Left lung (tissue), 4 donors: ENCODE measurements at regions not wholly inside any gene's neighbourhood (a gene's known extent, or its start where the extent isn't known, plus 50 kb on each side); places are given as distances from the start of the nearest gene placed in this dataset.

Experiments used
- ATAC-seq: fragments of 200-7000 bp; cut with Tn5 transposase; one replicate; pipeline ENCODE4 v1.9.1; 2020; ENCODE audit warnings: moderate library complexity
- DNase-seq, 4 donors: peaks; one replicate each; pipeline ENCODE4 v3.0.0-alpha.2; 2013 to 2020
- H3K27ac ChIP-seq, 2 donors: fragments of 200-600 bp; sonication (generic) in 1 of 2; one replicate each; pipeline versions ENCODE4 v1.5.0 to v1.8.0; 2020 to 2021
- H3K27me3 ChIP-seq, 2 donors: fragments of 200-600 bp; sonication (generic) in 1 of 2; one replicate each; pipeline versions ENCODE4 v1.5.0 to v1.8.0; 2020 to 2021
- H3K36me3 ChIP-seq, 2 donors: fragments of 200-600 bp; sonication (generic) in 1 of 2; one replicate each; pipeline versions ENCODE4 v1.5.0 to v1.8.0; 2020 to 2021
- H3K4me1 ChIP-seq, 2 donors: fragments of 200-600 bp; one replicate each; pipeline ENCODE4 v1.8.0; 2021
- H3K4me3 ChIP-seq, 2 donors: fragments of 200-600 bp; sonication (generic) in 1 of 2; one replicate each; pipeline versions ENCODE4 v1.5.0 to v1.8.0; 2020 to 2021; ENCODE audit warnings: mild to moderate bottlenecking in 1 of 2
- H3K9me3 ChIP-seq, 2 donors: fragments of 200-600 bp; sonication (generic) in 1 of 2; one replicate each; pipeline versions ENCODE4 v1.5.0 to v1.8.0; 2020 to 2021
- CTCF ChIP-seq, 2 donors: fragments of 200-600 bp; sonication (generic) in 1 of 2; IDR thresholded peaks; one replicate each; pipeline versions ENCODE4 v1.5.0 to v1.8.0; 2021; ENCODE audit warnings: antibody characterized with exemption in 2 of 2
- intact Hi-C, 2 donors: fragments of 100-400 bp; cut with DNase I; formaldehyde crosslinking; loops; one replicate each; pipeline versions ENCODE4 v1.11.2 to v1.14.2; 2022
- donor health status: DM: no; HTN: yes; CAD: no.
- donor health status: DM: no; HTN: no; CAD: no.

GRCh38 chr5:10898514-10898913 is 137.5 kb upstream of the DAP start:
- no peak overlapping the region for H3K4me3 ChIP-seq
- no peak for ATAC-seq
- H3K27me3 ChIP-seq: no peaks in the 10 kb centered on the region
- intact Hi-C loops: no loop called here
- no peak for TF ChIP-seq CTCF (IDR thresholded peaks at IDR 0.05)
- H3K9me3 ChIP-seq: no peaks in the 10 kb centered on the region
- H3K36me3 ChIP-seq: no peaks in the 10 kb centered on the region
- no peak for DNase-seq
- H3K27ac ChIP-seq: no peak overlapping the region
- no peaks in the 10 kb centered on the region for H3K4me1 ChIP-seq

GRCh38 chr5:10896016-10896415 is 135.0 kb upstream of the DAP start:
- peak; percentile 46 for ATAC-seq
- Histone ChIP-seq H3K27me3 (no peaks in the 10 kb centered on the region), H3K4me3 (no peak overlapping the region), H3K36me3 (no peaks in the 10 kb centered on the region), H3K4me1 (no peaks in the 10 kb centered on the region), H3K9me3 (peaks cover 0 to 3% of the 10 kb centered on the region in 2 donors), H3K27ac (no peak overlapping the region)
- DNase-seq: no peak
- intact Hi-C loops: no loop called here
- TF ChIP-seq CTCF (IDR thresholded peaks at IDR 0.05): no peak

- no peaks in the 10 kb centered on the region for H3K4me1 ChIP-seq
- H3K4me3 ChIP-seq: no peak overlapping the region
- no peak overlapping the region for H3K27ac ChIP-seq
- intact Hi-C loops: no loop called here
- DNase-seq (no peak), ATAC-seq (no peak)
- H3K36me3 ChIP-seq: no peaks in the 10 kb centered on the region
- TF ChIP-seq CTCF (IDR thresholded peaks at IDR 0.05): no peak
- H3K27me3 ChIP-seq: no peaks in the 10 kb centered on the region
- peaks cover 0 to 10% of the 10 kb centered on the region in 2 donors for H3K9me3 ChIP-seq
Measured at GRCh38 chr5:10894445-10895054, 133.5 kb upstream of the DAP start.

GRCh38 chr5:10892911-10893215 is 131.8 kb upstream of the DAP start:
- ATAC-seq (no peak), DNase-seq (no peak)
- intact Hi-C loops: no loop called here
- H3K27ac ChIP-seq: no peak overlapping the region
- TF ChIP-seq CTCF (IDR thresholded peaks at IDR 0.05): no peak
- no peaks in the 10 kb centered on the region for H3K36me3 ChIP-seq
- H3K27me3 ChIP-seq: no peaks in the 10 kb centered on the region
- no peak overlapping the region for H3K4me3 ChIP-seq
- H3K4me1 ChIP-seq: no peaks in the 10 kb centered on the region
- peaks cover 0 to 10% of the 10 kb centered on the region in 2 donors for H3K9me3 ChIP-seq

DNA sequence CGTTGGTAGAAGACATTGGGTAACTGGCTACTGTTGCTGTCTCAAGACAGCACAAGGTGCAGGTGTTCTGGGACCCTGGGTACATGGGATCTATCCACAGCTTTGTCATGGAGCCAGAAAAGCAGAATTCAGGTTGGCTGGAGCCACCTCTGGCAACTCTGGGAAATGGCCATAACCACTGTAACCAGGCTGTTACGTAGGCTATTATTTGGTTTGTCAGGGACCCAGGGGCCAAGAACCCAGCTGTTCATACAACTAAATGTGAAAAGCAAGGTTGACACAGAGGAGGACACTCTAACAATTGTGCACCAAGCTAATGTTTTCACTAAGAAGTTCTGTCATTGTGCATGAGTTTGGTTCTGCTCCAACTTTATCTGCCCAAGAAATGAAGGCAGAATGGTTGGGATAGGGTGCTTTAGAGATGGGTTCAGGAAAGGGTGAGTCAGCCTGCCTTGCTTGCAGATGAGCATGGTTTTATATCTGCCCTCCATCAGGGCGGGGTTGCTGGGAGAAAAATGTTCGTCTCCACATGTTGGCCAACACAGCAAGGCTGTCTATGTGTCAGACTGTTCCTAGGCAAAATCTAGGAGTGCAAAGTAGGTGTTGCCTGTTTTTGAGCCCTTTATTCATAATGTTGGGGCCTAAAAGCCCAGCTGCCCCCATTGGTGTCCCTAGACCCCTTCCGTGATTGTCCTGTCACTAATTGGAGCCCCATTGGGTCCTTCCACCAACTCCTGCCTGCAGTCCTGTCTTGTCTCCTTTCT is 131.3 kb upstream of the DAP start:
- intact Hi-C loops: no loop called here
- Histone ChIP-seq H3K4me1 (no peaks in the 10 kb centered on the region), H3K9me3 (peaks cover 0 to 10% of the 10 kb centered on the region in 2 donors), H3K4me3 (no peak overlapping the region), H3K36me3 (no peaks in the 10 kb centered on the region), H3K27ac (no peak overlapping the region), H3K27me3 (no peaks in the 10 kb centered on the region)
- DNase-seq (no peak), ATAC-seq (no peak)
- TF ChIP-seq CTCF (IDR thresholded peaks at IDR 0.05): no peak
